Mesendoderm (in vitro differentiated cells): ENCODE measurements at regions not wholly inside any gene's neighbourhood (a gene's known extent, or its start where the extent isn't known, plus 50 kb on each side); places are given as distances from the start of the nearest gene placed in this dataset.

Experiments used
- DNase-seq: peaks from one replicate; pipeline ENCODE4 v3.0.0; 2013
- H2AK5ac ChIP-seq: 2 replicates; pipeline ENCODE4 v1.6.1; 2013; ENCODE audit warnings: low read length, inconsistent platforms
- H2BK120ac ChIP-seq: 2 replicates; pipeline ENCODE4 v1.6.1; 2013; ENCODE audit warnings: low read depth, mild to moderate bottlenecking, low read length, moderate library complexity, mixed read lengths
- H2BK15ac ChIP-seq: replicated peaks from 2 replicates; pipeline ENCODE4 v1.6.1; 2013; ENCODE audit warnings: low read depth, mild to moderate bottlenecking, moderate library complexity
- H2BK5ac ChIP-seq: 2 replicates; pipeline ENCODE4 v1.6.1; 2013; ENCODE audit warnings: low read length, inconsistent platforms
- H3K18ac ChIP-seq: 2 replicates; pipeline ENCODE4 v1.6.1; 2013; ENCODE audit warnings: mild to moderate bottlenecking, low read length, mixed read lengths
- H3K23ac ChIP-seq: one replicate; pipeline ENCODE4 v1.6.1; 2013; ENCODE audit warnings: low read length
- H3K27ac ChIP-seq: 2 replicates; pipeline ENCODE4 v1.5.1; 2013; ENCODE audit warnings: low read depth, mild to moderate bottlenecking, inconsistent platforms, low read length, moderate library complexity
- H3K27me3 ChIP-seq: 2 replicates; pipeline ENCODE4 v1.6.1; 2013; ENCODE audit warnings: low read length, control low read depth, mild to moderate bottlenecking, inconsistent platforms; ENCODE audit not compliant: insufficient read depth, poor library complexity
- H3K36me3 ChIP-seq: 2 replicates; pipeline ENCODE4 v1.6.1; 2013; ENCODE audit warnings: low read length, inconsistent platforms; ENCODE audit not compliant: control insufficient read depth, insufficient read depth
- H3K4ac ChIP-seq: one replicate; pipeline ENCODE4 v1.6.1; 2013; ENCODE audit warnings: low read depth, mild to moderate bottlenecking, low read length, moderate library complexity
- H3K4me1 ChIP-seq: 2 replicates; pipeline ENCODE4 v1.6.1; 2013; ENCODE audit warnings: low read depth, low read length, inconsistent platforms; ENCODE audit not compliant: control insufficient read depth
- H3K4me2 ChIP-seq: 2 replicates; pipeline ENCODE4 v1.6.1; 2013; ENCODE audit warnings: low read length
- H3K4me3 ChIP-seq: 2 replicates; pipeline ENCODE4 v1.5.1; 2013; ENCODE audit warnings: mild to moderate bottlenecking, low read length
- H3K56ac ChIP-seq: one replicate; pipeline ENCODE4 v1.6.1; 2013; ENCODE audit warnings: low read length
- H3K79me1 ChIP-seq: 2 replicates; pipeline ENCODE4 v1.6.1; 2013; ENCODE audit warnings: low read length, inconsistent platforms
- H3K79me2 ChIP-seq: 2 replicates; pipeline ENCODE4 v1.6.1; 2013; ENCODE audit warnings: mild to moderate bottlenecking, low read length; ENCODE audit not compliant: control insufficient read depth, insufficient read depth
- H3K9ac ChIP-seq: 2 replicates; pipeline ENCODE4 v1.6.1; 2013; ENCODE audit warnings: low read length, inconsistent platforms
- H4K5ac ChIP-seq: one replicate; pipeline ENCODE4 v1.6.1; 2013; ENCODE audit warnings: low read length
- H4K8ac ChIP-seq: one replicate; pipeline ENCODE4 v1.6.1; 2013; ENCODE audit warnings: low read depth, mild to moderate bottlenecking, control low read depth, low read length, moderate library complexity
- WGBS: extraction: QIAGEN DNeasy Blood & Tissue Kit; methylation state at CpG from one replicate; pipeline ENCODE4 v1.1.7; 2013; ENCODE audit warnings: low lambda C conversion rate, missing lambda C conversion rate; ENCODE audit not compliant: insufficient coverage; ENCODE audit errors: extremely low coverage; 5-methylcytosine and 5-hydroxymethylcytosine counted together

DNA sequence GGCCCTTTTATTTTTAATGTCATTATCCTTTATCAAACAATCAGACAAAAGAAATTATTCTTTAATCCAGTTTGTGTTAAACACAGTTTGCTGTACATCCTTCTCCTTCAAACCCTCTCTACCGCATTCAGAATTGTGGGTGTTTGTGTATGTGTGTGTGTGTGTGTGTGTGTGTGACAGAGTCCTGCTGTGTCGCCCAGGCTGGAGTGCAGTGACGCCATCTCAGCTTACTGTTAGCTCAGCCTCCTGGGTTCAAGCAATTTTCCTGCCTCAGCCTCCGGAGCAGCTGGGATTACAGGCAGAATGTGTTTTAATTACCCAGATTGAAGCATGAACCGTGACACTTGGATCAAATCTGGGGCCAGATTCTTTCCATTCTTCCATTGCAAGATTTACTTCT is 723.7 kb downstream of the DCDC2C start:
- H3K79me1 ChIP-seq, result no peaks in the 10 kb centered on the region
- H3K9ac ChIP-seq, result no peak overlapping the region
- H3K18ac ChIP-seq, result no peak overlapping the region
- H3K4me2 ChIP-seq, result no peak overlapping the region
- no peaks in the 10 kb centered on the region for H3K36me3 ChIP-seq
- DNase-seq, result no peak
- no peaks in the 10 kb centered on the region for H3K4me1 ChIP-seq
- H4K8ac ChIP-seq, result no peak overlapping the region
- H3K56ac ChIP-seq, result no peak overlapping the region
- H2BK5ac ChIP-seq, result no peak overlapping the region
- no peak overlapping the region for H3K23ac ChIP-seq
- H3K79me2 ChIP-seq, result no peaks in the 10 kb centered on the region
- no peak overlapping the region for H2BK120ac ChIP-seq
- no CpG with 5 or more reads among the region's 5 CpGs for WGBS
- no peak overlapping the region for H2BK15ac ChIP-seq
- no peak overlapping the region for H3K27ac ChIP-seq
- no peak overlapping the region for H2AK5ac ChIP-seq
- no peaks in the 10 kb centered on the region for H3K27me3 ChIP-seq
- H4K5ac ChIP-seq, result no peak overlapping the region
- no peak overlapping the region for H3K4ac ChIP-seq
- H3K4me3 ChIP-seq, result no peak overlapping the region

GRCh38 chr2:4445821-4446220 is 742.4 kb downstream of the DCDC2C start:
- WGBS, result no CpG with 5 or more reads among the region's 8 CpGs
- Histone ChIP-seq H3K4me3 (no peak overlapping the region), H3K36me3 (no peaks in the 10 kb centered on the region), H3K79me1 (no peaks in the 10 kb centered on the region), H3K27me3 (no peaks in the 10 kb centered on the region), H3K27ac (no peak overlapping the region), H2AK5ac (no peak overlapping the region), H2BK15ac (no peak overlapping the region), H3K79me2 (no peaks in the 10 kb centered on the region), H3K18ac (no peak overlapping the region), H2BK120ac (no peak overlapping the region), H3K4ac (no peak overlapping the region), H3K23ac (no peak overlapping the region), H3K56ac (no peak overlapping the region), H4K5ac (no peak overlapping the region), H4K8ac (no peak overlapping the region), H3K4me1 (no peaks in the 10 kb centered on the region), H3K4me2 (no peak overlapping the region), H2BK5ac (no peak overlapping the region), H3K9ac (no peak overlapping the region)
- no peak for DNase-seq

DNA sequence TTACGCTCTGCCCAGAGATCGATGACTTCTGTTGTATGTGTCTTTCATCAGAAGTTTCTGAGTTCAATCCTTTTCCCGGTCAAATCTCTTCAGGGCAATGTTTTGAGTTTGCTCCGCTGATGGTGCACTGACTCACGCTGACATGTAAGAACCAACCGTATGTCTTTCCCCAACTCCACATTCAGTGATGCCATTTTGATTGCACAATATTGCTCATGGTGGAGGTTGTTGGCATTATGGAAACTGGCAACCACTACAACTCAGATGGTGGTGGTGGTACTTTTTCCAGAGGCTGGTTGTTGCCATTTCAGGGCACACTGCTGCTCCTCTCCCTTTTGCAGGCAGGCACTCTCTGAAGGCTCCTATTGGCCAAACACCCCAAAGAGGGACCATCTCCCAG is 751.5 kb downstream of the DCDC2C start:
- H3K56ac ChIP-seq, result no peak overlapping the region
- no peak overlapping the region for H3K18ac ChIP-seq
- DNase-seq, result no peak
- H3K36me3 ChIP-seq, result no peaks in the 10 kb centered on the region
- no peak overlapping the region for H4K8ac ChIP-seq
- H2AK5ac ChIP-seq, result no peak overlapping the region
- H3K27ac ChIP-seq, result no peak overlapping the region
- WGBS, result no CpG with 5 or more reads among the region's 6 CpGs
- no peak overlapping the region for H2BK120ac ChIP-seq
- H2BK15ac ChIP-seq, result no peak overlapping the region
- H3K4me3 ChIP-seq, result no peak overlapping the region
- no peaks in the 10 kb centered on the region for H3K4me1 ChIP-seq
- H3K23ac ChIP-seq, result no peak overlapping the region
- H3K27me3 ChIP-seq, result no peaks in the 10 kb centered on the region
- H3K9ac ChIP-seq, result no peak overlapping the region
- no peaks in the 10 kb centered on the region for H3K79me2 ChIP-seq
- H3K4ac ChIP-seq, result no peak overlapping the region
- no peak overlapping the region for H2BK5ac ChIP-seq
- H3K4me2 ChIP-seq, result no peak overlapping the region
- H4K5ac ChIP-seq, result no peak overlapping the region
- H3K79me1 ChIP-seq, result no peaks in the 10 kb centered on the region

GRCh38 chr2:4455486-4456155 is 752.2 kb downstream of the DCDC2C start:
- Histone ChIP-seq H2BK120ac (no peak overlapping the region), H3K23ac (no peak overlapping the region), H3K56ac (no peak overlapping the region), H3K4me1 (no peaks in the 10 kb centered on the region), H3K36me3 (no peaks in the 10 kb centered on the region), H2BK15ac (no peak overlapping the region), H3K9ac (no peak overlapping the region), H3K4me3 (no peak overlapping the region), H3K18ac (no peak overlapping the region), H4K5ac (no peak overlapping the region), H3K4ac (no peak overlapping the region), H3K4me2 (no peak overlapping the region), H4K8ac (no peak overlapping the region), H3K79me2 (no peaks in the 10 kb centered on the region), H3K79me1 (no peaks in the 10 kb centered on the region), H2AK5ac (no peak overlapping the region), H3K27me3 (no peaks in the 10 kb centered on the region), H3K27ac (no peak overlapping the region), H2BK5ac (no peak overlapping the region)
- no peak for DNase-seq
- WGBS, result no CpG with 5 or more reads among the region's 3 CpGs

- Histone ChIP-seq H3K4me3 (no peak overlapping the region), H2BK15ac (no peak overlapping the region), H3K27me3 (no peaks in the 10 kb centered on the region), H4K8ac (no peak overlapping the region), H2AK5ac (no peak overlapping the region), H3K36me3 (no peaks in the 10 kb centered on the region), H2BK5ac (no peak overlapping the region), H3K79me1 (no peaks in the 10 kb centered on the region), H3K56ac (no peak overlapping the region), H3K18ac (no peak overlapping the region), H4K5ac (no peak overlapping the region), H3K4me2 (no peak overlapping the region), H3K27ac (no peak overlapping the region), H3K9ac (no peak overlapping the region), H3K4me1 (no peaks in the 10 kb centered on the region), H2BK120ac (no peak overlapping the region), H3K4ac (no peak overlapping the region), H3K79me2 (no peaks in the 10 kb centered on the region), H3K23ac (no peak overlapping the region)
- no peak for DNase-seq
- no CpG with 5 or more reads among the region's 12 CpGs for WGBS
These were observed 761.4 kb downstream of the DCDC2C start for GRCh38 chr2:4464634-4465266.

DNA sequence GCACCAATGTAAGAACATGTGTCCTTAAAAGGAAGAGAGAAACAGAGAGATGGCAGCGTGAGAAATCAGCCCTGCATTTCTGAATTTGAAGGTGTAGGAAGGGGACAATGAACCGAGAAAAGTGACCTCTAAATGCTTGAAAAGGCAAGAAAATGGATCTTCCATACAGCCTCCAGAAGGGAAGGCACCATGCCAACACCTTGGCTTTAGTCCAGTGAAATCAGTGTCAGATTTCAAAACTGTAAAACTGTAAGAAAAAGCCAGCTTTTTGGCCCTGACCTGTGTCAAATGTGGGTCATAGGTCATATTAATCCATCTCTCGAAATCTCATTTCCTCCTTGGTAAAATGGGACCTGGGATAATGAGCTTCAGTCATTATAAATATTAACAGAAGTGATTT is 762.3 kb downstream of the DCDC2C start:
- H3K56ac ChIP-seq, result no peak overlapping the region
- H3K4ac ChIP-seq, result no peak overlapping the region
- no CpG with 5 or more reads among the region's 3 CpGs for WGBS

More for the DNA sequence above, 762.3 kb downstream of the DCDC2C start:
- no peak overlapping the region for H2AK5ac ChIP-seq
- H3K23ac ChIP-seq, result no peak overlapping the region
- no peaks in the 10 kb centered on the region for H3K4me1 ChIP-seq
- H3K18ac ChIP-seq, result no peak overlapping the region
- no peak overlapping the region for H2BK120ac ChIP-seq
- no peak overlapping the region for H2BK5ac ChIP-seq
- H3K4me2 ChIP-seq, result no peak overlapping the region
- no peak overlapping the region for H3K4me3 ChIP-seq
- DNase-seq, result no peak
- H3K27me3 ChIP-seq, result no peaks in the 10 kb centered on the region
- no peak overlapping the region for H3K9ac ChIP-seq
- no peaks in the 10 kb centered on the region for H3K79me1 ChIP-seq
- no peak overlapping the region for H3K27ac ChIP-seq
- H3K36me3 ChIP-seq, result no peaks in the 10 kb centered on the region
- H4K8ac ChIP-seq, result no peak overlapping the region
- no peak overlapping the region for H4K5ac ChIP-seq
- H3K79me2 ChIP-seq, result no peaks in the 10 kb centered on the region
- no peak overlapping the region for H2BK15ac ChIP-seq
